Ovary (tissue), 3 donors: ENCODE measurements at regions not wholly inside any gene's neighbourhood (a gene's known extent, or its start where the extent isn't known, plus 50 kb on each side); places are given as distances from the start of the nearest gene placed in this dataset.

Experiments used
- EP300 ChIP-seq: sonication (generic); formaldehyde crosslinking; IDR thresholded peaks from one replicate; pipeline ENCODE4 v1.6.1; 2017; ENCODE audit warnings: antibody characterized with exemption
- POLR2A ChIP-seq: fragments of 450-650 bp; IDR thresholded peaks from one replicate; pipeline ENCODE4 v1.6.1; 2017; ENCODE audit warnings: antibody characterized with exemption, mild to moderate bottlenecking, moderate library complexity
- TF ChIP-seq, protein P1 (sequence below), 3 donors: fragments of 450-650 bp in 2 of 3; fragments of 200-600 bp in 1 of 3; IDR thresholded peaks; one replicate each; pipeline versions ENCODE4 v1.5.1 to v1.8.0; 2016 to 2022; ENCODE audit warnings: antibody characterized with exemption in 3 of 3, mild to moderate bottlenecking in 1 of 3
- donor health status: DM: no; HTN: no; CAD: no.

DNA sequence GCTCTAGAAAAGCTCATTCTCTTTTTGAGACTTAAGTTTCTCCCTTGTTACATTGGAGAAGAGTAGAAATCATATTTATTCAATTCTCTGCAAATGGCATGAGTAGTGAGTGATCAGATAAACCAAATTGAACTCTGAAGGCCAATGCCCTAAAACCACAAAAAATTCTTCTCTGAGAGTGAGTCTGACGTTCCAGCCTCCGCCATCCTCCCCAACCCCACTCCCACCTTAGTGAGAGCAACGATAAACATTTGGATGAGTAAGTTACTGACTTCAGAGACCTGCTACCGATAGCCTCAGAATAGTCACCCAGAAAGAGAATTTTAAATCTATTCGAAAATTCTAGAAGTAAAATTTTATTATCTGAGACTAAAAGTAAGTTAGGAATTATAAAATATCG is 94.6 kb downstream of the TFAP2A start:
- no peak for TF ChIP-seq POLR2A
- TF ChIP-seq EP300: no peak
- TF ChIP-seq, protein P1, sequence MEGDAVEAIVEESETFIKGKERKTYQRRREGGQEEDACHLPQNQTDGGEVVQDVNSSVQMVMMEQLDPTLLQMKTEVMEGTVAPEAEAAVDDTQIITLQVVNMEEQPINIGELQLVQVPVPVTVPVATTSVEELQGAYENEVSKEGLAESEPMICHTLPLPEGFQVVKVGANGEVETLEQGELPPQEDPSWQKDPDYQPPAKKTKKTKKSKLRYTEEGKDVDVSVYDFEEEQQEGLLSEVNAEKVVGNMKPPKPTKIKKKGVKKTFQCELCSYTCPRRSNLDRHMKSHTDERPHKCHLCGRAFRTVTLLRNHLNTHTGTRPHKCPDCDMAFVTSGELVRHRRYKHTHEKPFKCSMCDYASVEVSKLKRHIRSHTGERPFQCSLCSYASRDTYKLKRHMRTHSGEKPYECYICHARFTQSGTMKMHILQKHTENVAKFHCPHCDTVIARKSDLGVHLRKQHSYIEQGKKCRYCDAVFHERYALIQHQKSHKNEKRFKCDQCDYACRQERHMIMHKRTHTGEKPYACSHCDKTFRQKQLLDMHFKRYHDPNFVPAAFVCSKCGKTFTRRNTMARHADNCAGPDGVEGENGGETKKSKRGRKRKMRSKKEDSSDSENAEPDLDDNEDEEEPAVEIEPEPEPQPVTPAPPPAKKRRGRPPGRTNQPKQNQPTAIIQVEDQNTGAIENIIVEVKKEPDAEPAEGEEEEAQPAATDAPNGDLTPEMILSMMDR (IDR thresholded peaks at IDR 0.05): no peak
